Stimulated activated naive CD8-positive, alpha-beta T cell treated with anti-CD3 and anti-CD28 coated beads, Interleukin-15, amount 100 ng/mL, for 72 hours (primary cell): ENCODE measurements at regions not wholly inside any gene's neighbourhood (a gene's known extent, or its start where the extent isn't known, plus 50 kb on each side); places are given as distances from the start of the nearest gene placed in this dataset.

Experiments
- ATAC-seq: fragments of 150-1000 bp; cut with Tn5 transposase; 2 replicates; pipeline ENCODE4 v1.10.0; 2021; ENCODE audit warnings: mild to moderate bottlenecking, moderate library complexity
- DNase-seq, 2 donors: peaks; one replicate each; pipeline ENCODE4 v3.0.0; 2021 to 2022
- H3K27ac Mint-ChIP-seq, 2 donors: one replicate each; pipeline ENCODE4 v1.8.0; 2022; ENCODE audit warnings: mild to moderate bottlenecking in 2 of 2, mixed read lengths in 2 of 2, moderate library complexity in 2 of 2
- H3K27me3 Mint-ChIP-seq: one replicate; pipeline ENCODE4 v1.8.0; 2022; ENCODE audit warnings: mixed read lengths
- H3K4me1 Mint-ChIP-seq: one replicate; pipeline ENCODE4 v1.8.0; 2022; ENCODE audit warnings: mild to moderate bottlenecking, mixed read lengths
- H3K4me3 Mint-ChIP-seq, 2 donors: one replicate each; pipeline ENCODE4 v1.8.0; 2022; ENCODE audit warnings: mild to moderate bottlenecking in 2 of 2, mixed read lengths in 2 of 2, moderate library complexity in 1 of 2
- H3K9me3 Mint-ChIP-seq, 2 donors: one replicate each; pipeline ENCODE4 v1.8.0; 2022; ENCODE audit warnings: mixed read lengths in 2 of 2

DNA sequence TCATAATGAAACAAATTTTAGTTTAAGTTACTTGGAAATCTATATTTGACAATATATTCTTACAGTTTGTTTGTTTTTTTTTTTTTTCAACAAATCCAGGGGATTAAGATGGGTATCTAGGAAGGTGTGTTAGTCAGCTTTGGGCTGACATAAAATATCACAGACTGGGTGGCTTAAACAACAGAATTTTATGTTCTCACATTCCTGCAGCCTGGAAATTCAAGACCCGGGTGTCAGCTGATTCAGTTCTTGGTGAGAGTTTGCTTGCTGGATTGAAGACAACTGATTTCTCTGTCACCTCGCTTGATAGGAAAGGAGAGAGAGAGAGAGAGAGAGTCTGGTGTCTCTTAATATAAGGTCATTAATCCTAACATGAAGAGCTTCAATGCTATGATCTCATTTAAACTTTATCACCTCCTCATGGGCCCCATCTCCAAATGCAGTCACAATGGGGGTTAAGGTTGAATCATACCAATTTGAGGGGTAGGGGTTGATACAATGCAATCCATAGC lies 465.2 kb downstream of the CENPC start:
- Mint-ChIP-seq H3K27ac (no peak overlapping the region), H3K27me3 (no peaks in the 10 kb centered on the region), H3K4me3 (no peak overlapping the region), H3K4me1 (no peaks in the 10 kb centered on the region), H3K9me3 (no peaks in the 10 kb centered on the region)
- no peak for ATAC-seq
- DNase-seq: no peak

DNA sequence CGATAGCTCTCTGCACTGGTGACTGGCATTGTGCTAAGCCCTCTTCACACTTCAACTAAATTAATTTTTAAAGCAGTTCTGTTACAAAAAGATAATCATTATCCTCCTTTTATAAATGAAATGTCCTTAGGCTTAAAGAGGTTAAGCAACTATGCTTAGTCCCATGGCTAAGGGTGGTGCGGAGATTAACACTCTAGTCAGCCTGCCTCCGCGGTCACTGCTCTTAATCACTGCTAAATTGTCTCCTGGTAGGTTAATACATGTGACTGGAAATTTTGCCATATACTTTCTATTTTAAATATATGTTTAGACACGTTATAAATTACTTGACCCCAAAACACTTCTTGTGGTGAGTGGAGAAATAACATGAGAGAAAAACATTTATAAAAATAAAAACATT lies 473.7 kb downstream of the CENPC start:
- Mint-ChIP-seq H3K27ac (no peak overlapping the region), H3K4me1 (no peaks in the 10 kb centered on the region), H3K4me3 (no peak overlapping the region), H3K9me3 (peaks cover 9 to 10% of the 10 kb centered on the region in 2 donors), H3K27me3 (no peaks in the 10 kb centered on the region)
- DNase-seq (no peak), ATAC-seq (no peak)

DNA sequence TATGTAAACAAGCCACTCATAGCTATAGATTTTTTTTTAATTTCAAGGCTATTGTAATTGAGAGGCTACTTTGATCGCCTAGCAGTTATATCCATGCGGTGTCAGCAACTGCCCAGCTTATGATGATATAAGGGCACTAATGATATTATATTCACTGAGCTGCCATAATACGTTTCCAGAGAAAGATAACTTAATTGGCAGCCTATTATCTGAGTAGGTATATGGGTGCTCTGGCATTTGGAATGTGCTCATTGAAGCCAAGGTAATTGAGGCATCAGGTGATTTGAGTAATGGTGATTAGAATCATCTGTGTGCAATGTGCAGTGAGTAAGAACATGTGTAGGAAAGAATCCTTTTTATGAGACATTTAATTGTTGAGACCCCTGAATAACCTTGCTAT lies 490.0 kb downstream of the CENPC start:
- Mint-ChIP-seq H3K27ac (no peak overlapping the region), H3K4me1 (no peaks in the 10 kb centered on the region), H3K9me3 (no peaks in the 10 kb centered on the region), H3K27me3 (peaks cover 7% of the 10 kb centered on the region), H3K4me3 (no peak overlapping the region)
- DNase-seq: no peak
- ATAC-seq: no peak

DNA sequence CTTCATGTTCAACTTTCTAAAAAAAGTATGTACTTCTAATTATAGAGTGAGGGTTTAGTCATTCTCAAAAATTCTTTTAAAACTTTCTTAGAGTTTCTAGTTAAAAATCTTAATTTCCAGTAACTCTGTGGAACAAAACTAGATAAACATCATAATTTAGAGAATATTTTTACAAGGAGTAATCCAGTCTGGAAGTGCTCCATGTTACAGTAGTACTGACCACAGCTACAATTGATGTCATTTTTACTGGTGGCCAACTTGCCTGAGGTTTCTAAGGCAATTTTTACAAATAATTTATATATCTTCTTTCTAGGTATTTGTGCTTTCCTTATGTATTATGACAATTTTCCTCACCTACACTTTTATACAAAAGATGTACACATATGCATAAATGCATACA lies 490.4 kb downstream of the CENPC start:
- Mint-ChIP-seq H3K27me3 (peaks cover 7% of the 10 kb centered on the region), H3K27ac (no peak overlapping the region), H3K4me3 (no peak overlapping the region), H3K4me1 (no peaks in the 10 kb centered on the region), H3K9me3 (no peaks in the 10 kb centered on the region)
- DNase-seq: no peak
- ATAC-seq: no peak

DNA sequence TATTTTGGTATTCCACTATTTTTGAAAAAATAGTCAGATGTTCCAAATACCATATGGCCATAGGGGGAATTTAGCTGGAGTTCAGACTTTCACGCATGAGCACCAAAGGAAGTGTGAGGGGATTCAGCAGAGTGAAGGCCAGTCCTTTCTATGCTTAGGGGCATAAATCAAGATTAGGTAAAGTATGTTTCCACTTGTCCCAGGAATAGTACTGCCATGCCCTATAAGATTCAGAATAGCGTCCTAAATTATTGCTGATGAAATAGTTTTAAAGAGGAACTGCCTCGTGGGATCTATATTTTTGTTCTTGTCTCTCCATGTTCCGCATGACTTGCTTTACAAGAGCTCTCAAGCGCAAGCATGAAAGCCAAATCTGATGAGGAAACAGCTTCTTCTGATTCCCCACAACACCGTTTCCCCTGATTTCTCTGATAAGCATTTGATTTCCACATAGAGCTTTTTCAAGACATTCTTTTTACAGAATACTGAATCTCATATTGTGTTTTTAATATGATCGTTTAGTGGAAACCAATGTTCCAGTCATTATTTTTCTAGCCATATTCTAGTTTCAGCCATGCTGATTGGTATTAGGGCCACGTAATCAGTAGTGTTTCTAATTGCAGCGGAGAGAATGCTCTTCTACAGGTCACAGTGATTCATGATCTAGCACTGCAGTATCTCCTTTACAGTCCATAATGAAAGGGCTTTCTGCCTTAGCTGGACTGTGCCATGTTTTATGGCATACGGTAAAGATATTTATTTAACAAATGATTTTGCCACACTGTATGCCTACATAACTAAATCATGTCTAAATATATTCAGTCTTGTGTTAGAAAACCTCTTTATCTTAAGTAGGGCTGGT lies 492.3 kb downstream of the CENPC start:
- peaks cover 7% of the 10 kb centered on the region for H3K27me3 Mint-ChIP-seq

DNA sequence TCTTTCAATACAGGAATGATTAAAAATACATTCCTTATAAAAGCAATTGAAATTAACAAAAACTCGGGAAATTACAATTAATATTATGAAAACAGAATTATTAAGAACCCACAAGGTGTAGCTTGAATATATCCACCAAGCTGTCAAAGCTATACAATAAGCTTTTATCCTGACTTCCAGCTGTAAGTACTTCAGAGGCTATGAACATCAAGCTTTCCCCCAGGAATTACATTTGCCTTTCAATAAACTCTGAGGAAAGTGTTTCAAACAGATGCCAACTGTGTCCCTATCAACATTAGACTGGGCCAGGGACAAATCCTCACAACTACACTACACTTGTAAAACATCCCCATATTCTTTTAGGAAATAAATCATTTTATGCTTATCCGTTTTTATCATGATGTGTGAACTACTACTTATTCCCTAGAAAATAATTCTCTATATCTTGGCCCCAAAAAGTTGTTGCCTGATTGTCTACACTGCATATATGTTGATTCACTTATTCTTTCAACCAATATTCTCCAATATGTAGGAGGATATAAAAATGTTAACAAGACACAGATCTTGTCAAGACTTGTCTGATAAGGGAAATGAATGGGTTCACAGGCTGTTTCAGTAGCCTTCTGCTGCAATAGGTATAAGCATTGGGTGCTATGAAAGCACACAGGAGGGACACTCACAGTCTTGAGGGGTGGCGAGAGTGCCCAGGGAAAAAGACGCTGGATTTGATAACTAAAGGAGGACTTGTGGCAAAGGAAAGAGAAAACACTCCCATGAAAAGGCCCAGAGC lies 494.1 kb downstream of the CENPC start:
- peak overlapping the region in 1 of 2 donors; percentile 84 for H3K27ac Mint-ChIP-seq
- no peak for DNase-seq
- peaks cover 7% of the 10 kb centered on the region for H3K27me3 Mint-ChIP-seq
- no peaks in the 10 kb centered on the region for H3K9me3 Mint-ChIP-seq
- no peak overlapping the region for H3K4me3 Mint-ChIP-seq
- H3K4me1 Mint-ChIP-seq: no peaks in the 10 kb centered on the region
- ATAC-seq: no peak

More for the DNA sequence above, 492.3 kb downstream of the CENPC start:
- Mint-ChIP-seq H3K27ac (no peak overlapping the region), H3K9me3 (no peaks in the 10 kb centered on the region), H3K4me3 (no peak overlapping the region), H3K4me1 (no peaks in the 10 kb centered on the region)
- ATAC-seq (no peak), DNase-seq (no peak)

DNA sequence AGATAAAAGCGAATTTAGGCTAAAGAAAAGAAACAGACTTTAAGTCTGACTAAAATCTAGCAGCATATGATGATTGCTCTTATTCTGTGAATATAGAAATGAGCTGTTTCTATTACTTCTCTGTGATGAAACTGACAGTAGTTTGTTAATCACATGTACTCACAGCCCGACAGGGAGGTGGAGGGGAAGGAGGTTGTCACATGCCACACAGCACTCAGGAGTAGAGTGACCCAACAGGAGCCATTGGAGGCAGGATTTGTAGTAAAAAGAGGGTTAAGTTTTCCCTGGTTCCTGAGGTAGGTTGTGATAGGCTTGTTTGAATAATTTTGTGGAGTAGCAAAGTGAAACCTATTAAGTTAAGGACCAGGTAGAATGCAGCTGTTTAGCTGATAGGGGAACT lies 495.9 kb downstream of the CENPC start:
- no peak overlapping the region for H3K4me3 Mint-ChIP-seq
- H3K4me1 Mint-ChIP-seq: no peaks in the 10 kb centered on the region

DNA sequence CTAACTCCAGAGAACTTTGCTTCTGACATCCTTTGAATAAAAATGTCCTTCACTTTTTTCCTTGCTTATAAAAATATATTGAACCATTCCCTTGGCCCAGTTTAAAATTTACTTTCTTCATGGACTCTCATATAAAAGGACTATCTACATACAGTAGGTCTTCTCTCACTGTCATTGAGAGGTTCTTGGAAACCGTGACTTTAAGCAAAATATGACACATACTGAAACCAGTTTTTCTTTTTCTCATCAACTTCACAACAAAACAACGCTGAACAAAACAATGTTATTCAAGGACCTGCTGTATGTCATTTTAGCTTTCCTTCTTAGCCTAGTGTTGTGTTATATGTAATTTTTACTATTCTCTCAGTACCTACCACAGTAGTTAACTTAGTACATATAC lies 496.8 kb downstream of the CENPC start:
- DNase-seq (no peak), ATAC-seq (no peak)
- H3K27ac Mint-ChIP-seq: no peak overlapping the region
- no peak overlapping the region for H3K4me3 Mint-ChIP-seq
- peaks cover 7% of the 10 kb centered on the region for H3K27me3 Mint-ChIP-seq
- no peaks in the 10 kb centered on the region for H3K4me1 Mint-ChIP-seq
- no peaks in the 10 kb centered on the region for H3K9me3 Mint-ChIP-seq

More for the DNA sequence above, 495.9 kb downstream of the CENPC start:
- no peak for DNase-seq
- Mint-ChIP-seq H3K27me3 (peaks cover 7% of the 10 kb centered on the region), H3K27ac (peak overlapping the region in 1 of 2 donors; percentile 86), H3K9me3 (no peaks in the 10 kb centered on the region)
- ATAC-seq: no peak

DNA sequence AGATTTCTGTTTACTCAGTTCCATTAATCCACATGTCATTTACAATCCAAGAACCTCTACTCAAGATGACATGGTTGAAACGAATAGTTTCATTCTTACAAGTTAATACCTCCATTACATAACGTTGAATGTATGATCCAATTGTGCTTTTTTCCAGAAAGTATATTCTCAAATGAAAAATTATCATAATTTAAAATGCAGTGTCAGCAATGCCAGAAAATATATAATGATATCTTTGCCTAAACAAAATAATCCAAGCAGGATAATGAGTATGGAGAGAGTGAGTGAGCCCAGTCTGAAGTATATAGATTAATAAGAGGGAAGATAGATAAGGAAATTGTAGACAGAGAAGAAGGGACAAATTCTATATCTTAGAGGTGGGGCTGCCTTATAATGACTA lies 505.0 kb downstream of the CENPC start:
- no peak overlapping the region for H3K27ac Mint-ChIP-seq
- no peak for ATAC-seq
- DNase-seq: no peak
- peaks cover 0 to 11% of the 10 kb centered on the region in 2 donors for H3K9me3 Mint-ChIP-seq
- no peaks in the 10 kb centered on the region for H3K27me3 Mint-ChIP-seq
- H3K4me1 Mint-ChIP-seq: no peaks in the 10 kb centered on the region
- no peak overlapping the region for H3K4me3 Mint-ChIP-seq

DNA sequence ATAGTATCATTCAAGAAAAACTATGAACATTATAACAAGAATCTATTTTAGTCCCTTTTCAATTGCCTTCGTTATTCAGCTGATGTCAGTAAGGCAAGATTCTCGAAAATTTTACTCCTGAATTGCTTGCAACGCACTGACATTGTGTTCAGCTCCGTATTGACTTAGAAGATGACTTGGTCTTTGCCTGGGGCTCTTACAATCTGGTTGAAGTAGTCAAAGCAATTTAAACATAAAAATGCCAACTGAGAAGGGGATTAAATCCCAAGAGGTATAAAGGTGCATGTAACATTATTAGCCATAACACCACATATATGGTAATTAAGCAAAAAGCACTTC lies 507.1 kb downstream of the CENPC start:
- H3K27ac Mint-ChIP-seq: no peak overlapping the region
- ATAC-seq (no peak), DNase-seq (no peak)
- peaks cover 0 to 11% of the 10 kb centered on the region in 2 donors for H3K9me3 Mint-ChIP-seq
- H3K27me3 Mint-ChIP-seq: no peaks in the 10 kb centered on the region
- H3K4me1 Mint-ChIP-seq: no peaks in the 10 kb centered on the region
- H3K4me3 Mint-ChIP-seq: no peak overlapping the region

DNA sequence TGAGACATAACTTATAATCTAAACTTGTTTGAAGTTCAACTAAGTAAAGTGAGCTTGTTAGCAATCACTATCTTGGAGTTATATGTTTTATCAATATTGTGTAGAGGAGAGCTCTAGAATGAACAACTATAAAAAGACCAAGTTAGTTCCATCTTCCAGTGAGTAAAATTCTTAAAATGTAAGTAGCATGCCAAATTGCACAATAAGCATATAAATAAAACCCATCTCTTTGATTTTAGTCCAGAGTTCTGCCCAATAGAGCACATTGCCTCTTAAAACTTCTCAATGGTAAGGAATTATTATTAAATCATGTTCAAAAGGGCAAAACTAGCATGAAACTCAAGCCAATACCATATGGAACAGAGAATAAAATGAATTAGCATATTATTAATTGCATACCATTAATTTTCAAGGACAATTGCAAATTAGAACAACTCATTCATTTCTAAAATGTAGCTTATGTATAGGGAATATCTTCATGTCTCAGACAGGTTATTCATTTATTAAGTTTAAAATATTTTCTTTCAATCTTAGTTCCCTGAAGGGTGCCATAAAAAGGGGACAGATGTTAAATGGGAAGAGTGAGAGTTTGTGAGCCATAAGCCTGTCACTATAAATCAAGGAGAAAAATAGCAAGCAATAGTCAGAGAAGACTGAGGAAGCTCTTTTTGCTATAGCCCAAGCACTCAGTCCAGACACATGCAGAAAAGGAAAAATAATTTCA lies 507.6 kb downstream of the CENPC start:
- no peaks in the 10 kb centered on the region for H3K4me1 Mint-ChIP-seq
- H3K27me3 Mint-ChIP-seq: no peaks in the 10 kb centered on the region
- H3K27ac Mint-ChIP-seq: no peak overlapping the region
- no peak for DNase-seq
- peaks cover 0 to 11% of the 10 kb centered on the region in 2 donors for H3K9me3 Mint-ChIP-seq
- no peak for ATAC-seq
- H3K4me3 Mint-ChIP-seq: no peak overlapping the region

DNA sequence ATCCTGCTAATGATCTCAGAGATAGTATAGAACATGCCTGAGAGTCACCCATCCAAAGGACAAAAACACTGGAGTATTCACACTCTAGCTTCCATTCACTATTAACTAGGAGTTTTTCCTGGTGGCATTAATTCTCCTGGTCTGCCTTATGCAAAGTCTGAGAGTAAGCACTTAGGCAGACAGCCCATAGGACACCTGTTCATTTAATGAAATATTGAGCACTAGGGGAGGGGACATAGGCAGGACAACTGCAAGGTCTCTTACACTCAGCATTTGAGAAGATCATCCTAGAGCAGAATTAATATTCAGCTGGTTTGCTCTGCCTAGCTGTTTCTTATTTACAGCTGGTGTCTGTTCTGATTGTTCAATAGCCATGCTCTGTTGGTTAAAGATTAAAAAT lies 508.5 kb downstream of the CENPC start:
- no peak overlapping the region for H3K27ac Mint-ChIP-seq
- DNase-seq: no peak
- no peak overlapping the region for H3K4me3 Mint-ChIP-seq
- ATAC-seq: no peak
- no peaks in the 10 kb centered on the region for H3K27me3 Mint-ChIP-seq
- peaks cover 0 to 11% of the 10 kb centered on the region in 2 donors for H3K9me3 Mint-ChIP-seq
- no peaks in the 10 kb centered on the region for H3K4me1 Mint-ChIP-seq

DNA sequence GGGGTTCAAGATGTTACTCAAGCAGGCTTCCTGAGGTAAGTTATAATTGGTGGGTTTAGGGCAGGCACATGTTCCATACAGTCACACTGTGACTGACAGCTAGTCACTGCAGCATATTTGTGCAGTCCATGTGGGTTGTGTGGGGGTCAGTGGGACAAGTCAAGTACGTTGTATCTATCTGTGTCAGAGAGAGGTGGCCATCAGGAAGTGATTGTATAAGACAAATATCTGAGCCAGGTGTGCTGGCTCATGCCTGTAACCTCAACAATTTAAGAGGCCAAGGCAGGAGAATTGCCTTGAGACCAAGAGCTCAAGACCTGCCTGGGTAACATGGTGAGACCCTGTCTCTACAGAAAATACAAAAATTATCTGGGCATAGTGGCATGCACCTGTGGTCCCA lies 509.3 kb downstream of the CENPC start:
- DNase-seq (no peak), ATAC-seq (no peak)
- no peaks in the 10 kb centered on the region for H3K4me1 Mint-ChIP-seq
- no peak overlapping the region for H3K4me3 Mint-ChIP-seq
- no peak overlapping the region for H3K27ac Mint-ChIP-seq
- peaks cover 0 to 11% of the 10 kb centered on the region in 2 donors for H3K9me3 Mint-ChIP-seq
- no peaks in the 10 kb centered on the region for H3K27me3 Mint-ChIP-seq

DNA sequence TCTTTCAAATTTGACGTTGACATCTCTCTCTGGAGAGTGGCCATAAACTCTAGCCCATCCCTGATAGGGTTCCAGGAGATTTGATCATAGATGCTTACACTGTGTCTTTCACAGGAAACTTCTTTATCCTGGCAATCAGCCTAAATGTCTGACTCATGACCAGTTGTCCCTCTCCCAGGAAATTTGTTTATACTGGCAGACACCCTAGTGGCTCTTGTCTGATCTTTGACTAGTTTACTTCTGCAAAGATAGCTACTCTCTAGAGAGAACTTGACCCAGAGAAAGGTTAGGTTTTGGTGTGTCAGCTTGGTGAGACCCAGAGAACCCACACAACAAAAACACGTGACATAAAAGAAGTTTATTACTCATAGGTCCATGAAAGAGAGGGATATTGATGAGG lies 509.8 kb downstream of the CENPC start:
- Mint-ChIP-seq H3K27ac (no peak overlapping the region), H3K4me1 (no peaks in the 10 kb centered on the region), H3K4me3 (no peak overlapping the region), H3K9me3 (peaks cover 0 to 11% of the 10 kb centered on the region in 2 donors), H3K27me3 (no peaks in the 10 kb centered on the region)
- DNase-seq (no peak), ATAC-seq (no peak)

DNA sequence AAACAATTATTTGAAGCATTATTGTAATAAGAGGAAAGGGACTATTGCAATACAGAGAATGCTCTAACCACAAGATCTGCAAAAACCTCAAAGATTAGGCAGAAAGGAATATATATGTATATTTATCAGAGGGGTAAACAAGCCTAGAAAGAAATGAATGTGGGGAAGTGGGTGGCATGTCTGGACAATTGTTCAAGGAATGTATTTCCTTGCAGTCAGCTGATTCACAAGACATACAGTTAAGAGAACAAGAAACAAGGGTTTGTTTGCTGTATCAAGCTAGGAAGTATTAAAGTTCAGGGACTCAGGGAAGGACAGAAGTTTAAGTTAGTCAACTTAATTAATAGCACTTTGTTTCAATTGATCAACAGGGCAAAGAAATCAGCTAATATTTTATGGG lies 514.7 kb downstream of the CENPC start:
- Mint-ChIP-seq H3K4me1 (no peaks in the 10 kb centered on the region), H3K27ac (no peak overlapping the region), H3K27me3 (no peaks in the 10 kb centered on the region), H3K4me3 (no peak overlapping the region), H3K9me3 (no peaks in the 10 kb centered on the region)
- ATAC-seq: no peak
- DNase-seq: no peak

DNA sequence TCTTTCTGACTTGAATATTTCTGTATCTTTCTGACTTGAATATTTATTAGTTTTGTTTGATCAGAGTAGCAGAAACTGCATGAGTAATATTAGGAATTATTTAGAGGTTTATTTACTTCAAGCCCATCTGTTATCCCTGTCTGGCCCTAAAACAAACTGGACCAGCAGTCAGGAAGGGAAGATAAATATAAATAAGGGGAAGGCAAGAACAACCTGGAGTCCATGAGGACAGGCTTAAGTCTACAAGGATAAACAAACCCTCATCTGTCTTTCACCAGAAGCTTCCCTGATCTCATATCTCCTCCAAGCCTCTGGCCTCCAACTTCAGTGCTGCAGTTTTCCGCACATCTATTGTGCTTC lies 524.9 kb downstream of the CENPC start:
- Mint-ChIP-seq H3K9me3 (peaks cover 7 to 16% of the 10 kb centered on the region in 2 donors), H3K4me1 (no peaks in the 10 kb centered on the region), H3K27me3 (no peaks in the 10 kb centered on the region), H3K4me3 (no peak overlapping the region), H3K27ac (peak overlapping the region in 1 of 2 donors; percentile 47)
- ATAC-seq: no peak
- no peak for DNase-seq
